ENCODE measurements at regions not wholly inside any gene's neighbourhood (a gene's known extent, or its start where the extent isn't known, plus 50 kb on each side); places are given as distances from the start of the nearest gene placed in this dataset.

GRCh38 chr6:144744720-144745119, 459.6 kb downstream of the UTRN start:
- Histone ChIP-seq H3K4me1 (ENCODE audit: control insufficient read depth, insufficient read depth, low read length) (peaks cover 4% of the 10 kb centered on the region; the same call in 1 of the 2 replicates), H3K9me3 (ENCODE audit: control insufficient read depth, insufficient read depth, low read length) (no peaks in the 10 kb centered on the region), H3K27ac (ENCODE audit: low read length) (no peak overlapping the region), H3K4me3 (ENCODE audit: low read length) (no peak overlapping the region), H3K36me3 (ENCODE audit: control insufficient read depth, insufficient read depth, low read length) (no peaks in the 10 kb centered on the region), H3K27me3 (ENCODE audit: control insufficient read depth, insufficient read depth, low read length) (no peaks in the 10 kb centered on the region)
- DNase-seq (ENCODE audit: low read depth, low spot score): no peak
- no CpG with 5 or more reads among the region's 3 CpGs for WGBS (ENCODE audit: insufficient coverage, insufficient read length)

- Histone ChIP-seq H3K36me3 (ENCODE audit: control insufficient read depth, insufficient read depth, low read length) (no peaks in the 10 kb centered on the region), H3K9me3 (ENCODE audit: control insufficient read depth, insufficient read depth, low read length) (no peaks in the 10 kb centered on the region), H3K27me3 (ENCODE audit: control insufficient read depth, insufficient read depth, low read length) (no peaks in the 10 kb centered on the region), H3K27ac (ENCODE audit: low read length) (no peak overlapping the region), H3K4me3 (ENCODE audit: low read length) (no peak overlapping the region), H3K4me1 (ENCODE audit: control insufficient read depth, insufficient read depth, low read length) (peaks cover 4% of the 10 kb centered on the region; the same call in 1 of the 2 replicates)
- WGBS (ENCODE audit: insufficient coverage, insufficient read length): no CpG with 5 or more reads among the region's 3 CpGs
- DNase-seq (ENCODE audit: low read depth, low spot score): no peak
Measured at GRCh38 chr6:144745439-144745838, 460.3 kb downstream of the UTRN start.

- Histone ChIP-seq H3K4me1 (ENCODE audit: control insufficient read depth, insufficient read depth, low read length) (peaks cover 4% of the 10 kb centered on the region; the same call in 1 of the 2 replicates), H3K4me3 (ENCODE audit: low read length) (no peak overlapping the region), H3K27me3 (ENCODE audit: control insufficient read depth, insufficient read depth, low read length) (no peaks in the 10 kb centered on the region), H3K9me3 (ENCODE audit: control insufficient read depth, insufficient read depth, low read length) (no peaks in the 10 kb centered on the region), H3K27ac (ENCODE audit: low read length) (no peak overlapping the region), H3K36me3 (ENCODE audit: control insufficient read depth, insufficient read depth, low read length) (no peaks in the 10 kb centered on the region)
- WGBS (ENCODE audit: insufficient coverage, insufficient read length): no CpG with 5 or more reads among the region's 1 CpG
- no peak for DNase-seq (ENCODE audit: low read depth, low spot score)
Measured at GRCh38 chr6:144746902-144747469, 461.9 kb downstream of the UTRN start.

GRCh38 chr6:144749263-144749662, 464.1 kb downstream of the UTRN start:
- no peak for DNase-seq (ENCODE audit: low read depth, low spot score)
- no CpG with 5 or more reads among the region's 3 CpGs for WGBS (ENCODE audit: insufficient coverage, insufficient read length)

GRCh38 chr6:144753023-144753705, 468.0 kb downstream of the UTRN start:
- no CpG with 5 or more reads among the region's 2 CpGs for WGBS (ENCODE audit: insufficient coverage, insufficient read length)
- Histone ChIP-seq H3K4me3 (ENCODE audit: low read length) (no peak overlapping the region), H3K27ac (ENCODE audit: low read length) (no peak overlapping the region), H3K4me1 (ENCODE audit: control insufficient read depth, insufficient read depth, low read length) (no peaks in the 10 kb centered on the region), H3K27me3 (ENCODE audit: control insufficient read depth, insufficient read depth, low read length) (no peaks in the 10 kb centered on the region), H3K36me3 (ENCODE audit: control insufficient read depth, insufficient read depth, low read length) (no peaks in the 10 kb centered on the region), H3K9me3 (ENCODE audit: control insufficient read depth, insufficient read depth, low read length) (no peaks in the 10 kb centered on the region)
- DNase-seq (ENCODE audit: low read depth, low spot score): no peak

More at GRCh38 chr6:144749263-144749662, 464.1 kb downstream of the UTRN start:
- H3K4me1 ChIP-seq (ENCODE audit: control insufficient read depth, insufficient read depth, low read length): peaks cover 4% of the 10 kb centered on the region; the same call in 1 of the 2 replicates
- no peaks in the 10 kb centered on the region for H3K9me3 ChIP-seq (ENCODE audit: control insufficient read depth, insufficient read depth, low read length)
- no peaks in the 10 kb centered on the region for H3K36me3 ChIP-seq (ENCODE audit: control insufficient read depth, insufficient read depth, low read length)
- no peak overlapping the region for H3K4me3 ChIP-seq (ENCODE audit: low read length)
- H3K27ac ChIP-seq (ENCODE audit: low read length): no peak overlapping the region
- H3K27me3 ChIP-seq (ENCODE audit: control insufficient read depth, insufficient read depth, low read length): no peaks in the 10 kb centered on the region

- Histone ChIP-seq H3K27me3 (ENCODE audit: control insufficient read depth, insufficient read depth, low read length) (no peaks in the 10 kb centered on the region), H3K27ac (ENCODE audit: low read length) (no peak overlapping the region), H3K4me3 (ENCODE audit: low read length) (no peak overlapping the region), H3K9me3 (ENCODE audit: control insufficient read depth, insufficient read depth, low read length) (no peaks in the 10 kb centered on the region), H3K36me3 (ENCODE audit: control insufficient read depth, insufficient read depth, low read length) (no peaks in the 10 kb centered on the region), H3K4me1 (ENCODE audit: control insufficient read depth, insufficient read depth, low read length) (no peaks in the 10 kb centered on the region)
- DNase-seq (ENCODE audit: low read depth, low spot score): no peak
- no CpG with 5 or more reads among the region's 2 CpGs for WGBS (ENCODE audit: insufficient coverage, insufficient read length)
Measured at GRCh38 chr6:144756469-144756868, 471.3 kb downstream of the UTRN start.

GRCh38 chr6:144757299-144757698, 472.2 kb downstream of the UTRN start:
- no CpG with 5 or more reads among the region's 3 CpGs for WGBS (ENCODE audit: insufficient coverage, insufficient read length)
- no peaks in the 10 kb centered on the region for H3K4me1 ChIP-seq (ENCODE audit: control insufficient read depth, insufficient read depth, low read length)
- H3K27me3 ChIP-seq (ENCODE audit: control insufficient read depth, insufficient read depth, low read length): no peaks in the 10 kb centered on the region
- DNase-seq (ENCODE audit: low read depth, low spot score): no peak
- H3K9me3 ChIP-seq (ENCODE audit: control insufficient read depth, insufficient read depth, low read length): no peaks in the 10 kb centered on the region
- no peak overlapping the region for H3K27ac ChIP-seq (ENCODE audit: low read length)
- no peaks in the 10 kb centered on the region for H3K36me3 ChIP-seq (ENCODE audit: control insufficient read depth, insufficient read depth, low read length)
- no peak overlapping the region for H3K4me3 ChIP-seq (ENCODE audit: low read length)

- no peak overlapping the region for H3K27ac ChIP-seq (ENCODE audit: low read length)
- no peaks in the 10 kb centered on the region for H3K4me1 ChIP-seq (ENCODE audit: control insufficient read depth, insufficient read depth, low read length)
- H3K9me3 ChIP-seq (ENCODE audit: control insufficient read depth, insufficient read depth, low read length): no peaks in the 10 kb centered on the region
- no peak overlapping the region for H3K4me3 ChIP-seq (ENCODE audit: low read length)
- WGBS (ENCODE audit: insufficient coverage, insufficient read length): no CpG with 5 or more reads among the region's 3 CpGs
- H3K27me3 ChIP-seq (ENCODE audit: control insufficient read depth, insufficient read depth, low read length): no peaks in the 10 kb centered on the region
- H3K36me3 ChIP-seq (ENCODE audit: control insufficient read depth, insufficient read depth, low read length): no peaks in the 10 kb centered on the region
- DNase-seq (ENCODE audit: low read depth, low spot score): no peak
Measured at GRCh38 chr6:144757730-144758129, 472.6 kb downstream of the UTRN start.

- H3K27ac ChIP-seq (ENCODE audit: low read length): no peak overlapping the region
- no peaks in the 10 kb centered on the region for H3K27me3 ChIP-seq (ENCODE audit: control insufficient read depth, insufficient read depth, low read length)
- H3K9me3 ChIP-seq (ENCODE audit: control insufficient read depth, insufficient read depth, low read length): no peaks in the 10 kb centered on the region
- no peaks in the 10 kb centered on the region for H3K4me1 ChIP-seq (ENCODE audit: control insufficient read depth, insufficient read depth, low read length)
- H3K4me3 ChIP-seq (ENCODE audit: low read length): no peak overlapping the region
- DNase-seq (ENCODE audit: low read depth, low spot score): no peak
- H3K36me3 ChIP-seq (ENCODE audit: control insufficient read depth, insufficient read depth, low read length): no peaks in the 10 kb centered on the region
- WGBS (ENCODE audit: insufficient coverage, insufficient read length): no CpG with 5 or more reads among the region's 3 CpGs
Measured at GRCh38 chr6:144758602-144759001, 473.5 kb downstream of the UTRN start.

GRCh38 chr6:144762469-144762868, 477.3 kb downstream of the UTRN start:
- Histone ChIP-seq H3K36me3 (ENCODE audit: control insufficient read depth, insufficient read depth, low read length) (no peaks in the 10 kb centered on the region), H3K4me3 (ENCODE audit: low read length) (no peak overlapping the region), H3K4me1 (ENCODE audit: control insufficient read depth, insufficient read depth, low read length) (no peaks in the 10 kb centered on the region), H3K27me3 (ENCODE audit: control insufficient read depth, insufficient read depth, low read length) (no peaks in the 10 kb centered on the region), H3K9me3 (ENCODE audit: control insufficient read depth, insufficient read depth, low read length) (no peaks in the 10 kb centered on the region), H3K27ac (ENCODE audit: low read length) (no peak overlapping the region)
- no CpG with 5 or more reads among the region's 3 CpGs for WGBS (ENCODE audit: insufficient coverage, insufficient read length)
- DNase-seq (ENCODE audit: low read depth, low spot score): no peak

GRCh38 chr6:144767051-144767450, 481.9 kb downstream of the UTRN start:
- H3K4me1 ChIP-seq (ENCODE audit: control insufficient read depth, insufficient read depth, low read length): peaks cover 2% of the 10 kb centered on the region; the same call in 1 of the 2 replicates
- no peak for DNase-seq (ENCODE audit: low read depth, low spot score)
- H3K36me3 ChIP-seq (ENCODE audit: control insufficient read depth, insufficient read depth, low read length): no peaks in the 10 kb centered on the region
- no peak overlapping the region for H3K27ac ChIP-seq (ENCODE audit: low read length)
- H3K9me3 ChIP-seq (ENCODE audit: control insufficient read depth, insufficient read depth, low read length): no peaks in the 10 kb centered on the region
- WGBS (ENCODE audit: insufficient coverage, insufficient read length): 100% methylated on average over 1 of the region's 1 CpG
- H3K4me3 ChIP-seq (ENCODE audit: low read length): no peak overlapping the region
- H3K27me3 ChIP-seq (ENCODE audit: control insufficient read depth, insufficient read depth, low read length): no peaks in the 10 kb centered on the region

Data from iPS DF 6.9 (cell line).